Small intestine (tissue), 7 donors: ENCODE measurements at regions not wholly inside any gene's neighbourhood (a gene's known extent, or its start where the extent isn't known, plus 50 kb on each side); places are given as distances from the start of the nearest gene placed in this dataset.
A peak's percentile ranks its signal among the peaks of the same experiment; 100 is the strongest.
"Not testable (repeated sequence)": the region's sequence is repeated elsewhere in the genome, so short reads cannot be mapped to it uniquely, and the experiment has no call there.

Experiments used
- DNase-seq, 2 donors: peaks; one replicate each; pipeline versions ENCODE4 v3.0.0 to v3.0.0-alpha.2; 2013
- FAIRE-seq: peaks from 2 replicates; lab custom pipeline; 2012; peaks lifted over from hg19 to GRCh38; lab: Jason Lieb, UNC
- H3K27ac ChIP-seq, 3 donors: one replicate each; pipeline ENCODE4 v1.5.1; 2013; ENCODE audit warnings: low read length in 2 of 3, mild to moderate bottlenecking in 2 of 3, control low read depth in 1 of 3, inconsistent platforms in 1 of 3, low read depth in 1 of 3, moderate library complexity in 1 of 3
- H3K27me3 ChIP-seq, 3 donors: one replicate each; pipeline ENCODE4 v1.6.1; 2013; ENCODE audit warnings: low read length in 3 of 3, inconsistent platforms in 1 of 3; ENCODE audit not compliant: control insufficient read depth in 3 of 3, insufficient read depth in 3 of 3
- H3K36me3 ChIP-seq, 3 donors: one replicate each; pipeline ENCODE4 v1.6.1; 2013; ENCODE audit warnings: low read length in 3 of 3, inconsistent platforms in 1 of 3, low read depth in 1 of 3, mild to moderate bottlenecking in 1 of 3, moderate library complexity in 1 of 3; ENCODE audit not compliant: control insufficient read depth in 3 of 3, insufficient read depth in 2 of 3
- H3K4me1 ChIP-seq, 3 donors: one replicate each; pipeline ENCODE4 v1.6.1; 2013; ENCODE audit warnings: low read length in 2 of 3, inconsistent platforms in 1 of 3, low read depth in 1 of 3, mild to moderate bottlenecking in 1 of 3, moderate library complexity in 1 of 3; ENCODE audit not compliant: control insufficient read depth in 3 of 3, insufficient read depth in 2 of 3
- H3K4me3 ChIP-seq, 3 donors: one replicate each; pipeline ENCODE4 v1.5.1; 2013; ENCODE audit warnings: low read length in 3 of 3, control low read depth in 1 of 3, inconsistent platforms in 1 of 3, low read depth in 1 of 3, mild to moderate bottlenecking in 1 of 3, moderate library complexity in 1 of 3
- H3K9me3 ChIP-seq, 2 donors: one replicate each; pipeline ENCODE4 v1.6.1; 2013; ENCODE audit warnings: low read depth in 1 of 2, low read length in 1 of 2; ENCODE audit not compliant: control insufficient read depth in 2 of 2, insufficient read depth in 1 of 2
- WGBS, 3 donors: extraction: QIAGEN DNeasy Blood & Tissue Kit; methylation state at CpG; one replicate each; pipeline ENCODE4 v1.1.7; 2013; 5-methylcytosine and 5-hydroxymethylcytosine counted together
- donor health status: healthy with polysubstance abuse.
- donor health status: control.
- donor health status: control.
- donor health status: Bipolar disorder and iron deficiency.
- donor health status: healthy.

DNA sequence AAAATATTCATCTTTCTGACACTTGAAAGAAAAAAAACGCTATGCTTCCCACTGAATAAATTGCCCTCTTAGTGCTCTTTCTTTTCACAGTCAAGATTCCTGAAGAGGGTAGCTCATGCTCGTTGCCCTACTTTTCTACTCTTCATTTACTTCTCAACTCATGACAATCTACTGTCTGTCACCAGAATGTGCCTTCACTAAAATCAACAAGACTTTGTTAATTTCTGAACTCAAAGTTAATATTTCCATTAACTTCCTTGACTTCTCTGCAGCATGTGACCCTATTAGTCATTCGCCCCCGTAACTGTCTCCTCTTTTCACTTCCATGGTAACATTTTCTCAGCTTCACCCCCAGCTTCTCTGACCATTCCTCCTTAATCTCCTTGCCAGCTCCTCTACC lies 98.9 kb upstream of the MAPRE2 start:
- H3K4me3 ChIP-seq, result no peak overlapping the region
- H3K4me1 ChIP-seq, result no peaks in the 10 kb centered on the region
- 69 to 78% (median 76%) methylated on average over 4 of the region's 4 CpGs for WGBS, 3 donors
- no peaks in the 10 kb centered on the region for H3K27me3 ChIP-seq
- H3K27ac ChIP-seq, result no peak overlapping the region
- DNase-seq, result no peak
- H3K9me3 ChIP-seq, result no peaks in the 10 kb centered on the region
- FAIRE-seq, result no peak
- no peaks in the 10 kb centered on the region for H3K36me3 ChIP-seq

DNA sequence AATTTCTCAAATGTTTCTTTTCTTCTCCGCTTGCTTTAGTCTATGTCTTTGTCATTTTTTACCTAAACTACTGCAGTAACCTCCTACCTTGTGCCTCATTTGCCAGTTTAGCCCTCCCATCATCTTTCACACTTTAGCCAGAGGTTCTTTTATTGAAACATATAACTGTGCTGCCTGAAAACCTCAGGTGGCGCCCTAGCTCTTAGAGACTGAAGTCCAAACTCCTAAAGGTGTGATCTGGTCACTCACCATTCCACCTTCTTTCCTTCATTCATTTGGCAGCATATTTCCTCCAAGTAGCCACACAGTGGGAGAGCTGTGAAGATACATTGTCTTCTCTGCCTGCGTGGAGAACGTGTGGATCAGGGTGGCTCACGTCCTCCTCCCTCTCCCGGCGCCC lies 98.2 kb upstream of the MAPRE2 start:
- Histone ChIP-seq H3K27me3 (no peaks in the 10 kb centered on the region), H3K36me3 (no peaks in the 10 kb centered on the region), H3K4me3 (no peak overlapping the region), H3K27ac (no peak overlapping the region), H3K9me3 (no peaks in the 10 kb centered on the region), H3K4me1 (no peaks in the 10 kb centered on the region)
- 74 to 85% (median 79%) methylated on average over 7 of the region's 7 CpGs for WGBS, 3 donors
- no peak for FAIRE-seq
- peak in 1 of 2 donors; percentile 48 for DNase-seq

DNA sequence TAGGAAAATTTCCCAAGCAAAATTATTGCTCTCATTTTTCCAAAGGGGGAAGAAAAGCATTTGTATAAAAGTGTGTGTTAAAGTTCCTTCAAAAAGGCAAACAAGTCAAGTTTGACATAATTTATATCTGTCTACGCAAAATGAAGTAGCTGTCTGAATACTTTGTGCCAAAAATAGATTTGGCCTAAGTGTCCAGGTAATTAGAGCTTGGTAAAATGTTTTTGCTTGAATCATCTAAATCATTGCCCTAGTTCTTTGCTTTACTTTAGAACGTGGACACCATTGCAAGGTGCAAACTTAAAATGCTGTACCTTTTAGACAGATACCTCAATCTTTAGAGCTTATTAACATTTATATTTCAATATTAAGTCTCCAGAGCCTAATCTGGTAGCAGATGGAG lies 97.6 kb upstream of the MAPRE2 start:
- Histone ChIP-seq H3K27ac (no peak overlapping the region), H3K4me1 (no peaks in the 10 kb centered on the region), H3K4me3 (no peak overlapping the region), H3K36me3 (no peaks in the 10 kb centered on the region), H3K27me3 (no peaks in the 10 kb centered on the region), H3K9me3 (no peaks in the 10 kb centered on the region)
- 79 to 90% (median 88%) methylated on average over 2 of the region's 2 CpGs for WGBS, 3 donors
- no peak for FAIRE-seq
- DNase-seq, result no peak

DNA sequence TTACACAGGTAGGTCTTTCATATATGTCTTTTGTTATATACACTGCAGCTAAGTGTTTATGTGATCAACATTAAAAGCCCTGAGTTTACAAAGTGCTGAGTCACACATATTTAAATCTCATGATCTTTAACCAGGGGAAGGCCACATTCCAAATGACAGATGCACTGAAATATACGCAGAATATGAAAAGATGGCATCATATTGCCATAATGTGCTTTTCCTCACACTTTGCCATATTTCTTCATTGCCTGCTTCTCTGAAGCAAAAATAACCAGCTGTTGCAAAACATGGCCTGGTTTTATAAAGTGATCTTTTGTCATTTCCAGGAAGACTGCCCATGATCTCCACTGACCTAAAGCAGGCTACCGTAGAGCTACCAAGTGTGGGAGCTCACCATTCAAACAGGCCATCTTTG lies 93.5 kb upstream of the MAPRE2 start:
- DNase-seq (no peak), FAIRE-seq (no peak)
- Histone ChIP-seq H3K4me3 (no peak overlapping the region), H3K36me3 (no peaks in the 10 kb centered on the region), H3K9me3 (no peaks in the 10 kb centered on the region), H3K4me1 (no peaks in the 10 kb centered on the region), H3K27ac (no peak overlapping the region), H3K27me3 (no peaks in the 10 kb centered on the region)
- 55 to 80% (median 71%) methylated on average over 2 of the region's 2 CpGs for WGBS, 3 donors

DNA sequence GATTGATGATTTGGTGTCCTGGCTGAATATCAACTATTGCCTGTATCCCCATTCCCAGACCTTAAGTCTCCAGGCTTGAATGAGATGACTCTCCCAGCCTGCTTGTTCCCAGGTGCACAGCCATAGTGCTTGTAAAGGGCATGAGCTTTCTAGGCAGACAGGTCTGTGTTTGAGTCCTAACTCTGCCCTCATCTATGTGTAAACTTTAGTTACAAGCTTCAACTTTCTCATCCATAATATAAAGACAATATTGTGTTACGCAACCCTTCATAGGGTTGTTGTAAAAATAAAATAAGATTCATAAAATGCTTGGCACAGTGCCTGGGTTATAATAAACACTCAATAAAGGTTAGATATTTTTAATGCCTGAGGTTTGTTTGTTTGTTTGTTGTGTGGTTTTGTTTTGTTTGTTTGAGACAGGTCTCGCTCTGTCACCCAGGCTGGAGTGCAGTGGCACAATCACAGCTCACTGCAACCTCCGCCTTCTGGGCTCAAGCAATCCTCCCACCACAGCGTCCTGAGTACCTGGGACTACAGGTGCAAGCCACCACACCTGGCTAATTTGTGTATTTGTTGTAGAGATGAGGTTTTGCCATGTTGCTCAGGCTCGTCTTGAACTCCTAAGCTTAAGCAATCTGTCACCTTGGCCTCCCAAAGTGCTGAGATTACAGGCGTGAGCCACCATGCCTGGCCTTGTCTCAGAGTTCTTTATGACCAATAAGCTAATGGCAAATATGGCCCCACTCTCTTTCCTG lies 89.4 kb upstream of the MAPRE2 start:
- Histone ChIP-seq H3K27me3 (no peaks in the 10 kb centered on the region), H3K4me1 (no peaks in the 10 kb centered on the region), H3K36me3 (no peaks in the 10 kb centered on the region), H3K27ac (no peak overlapping the region), H3K4me3 (no peak overlapping the region), H3K9me3 (no peaks in the 10 kb centered on the region)
- no peak for FAIRE-seq
- peak in 1 of 2 donors; percentile 17 for DNase-seq
- 45 to 69% (median 46%) methylated on average over 6 of the region's 6 CpGs for WGBS, 3 donors

DNA sequence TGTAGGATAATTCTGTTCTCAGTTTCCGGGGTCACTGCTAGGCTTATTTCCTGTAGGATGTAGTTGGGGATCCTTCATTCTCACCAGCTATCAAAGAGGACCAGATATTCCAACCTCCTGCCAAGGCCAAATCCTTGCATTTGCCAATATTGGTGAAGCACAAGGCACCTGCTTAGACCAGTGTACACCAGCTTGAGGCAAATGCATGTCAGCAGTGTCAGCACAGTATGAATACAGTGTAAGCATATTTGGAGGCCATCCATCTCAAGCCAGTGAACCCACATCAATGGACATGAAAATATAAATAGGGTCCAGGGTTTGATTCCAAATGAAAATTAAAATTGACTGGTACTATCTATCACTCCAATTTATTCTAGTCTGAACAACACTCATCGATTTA lies 88.0 kb upstream of the MAPRE2 start:
- Histone ChIP-seq H3K27me3 (no peaks in the 10 kb centered on the region), H3K4me1 (peaks cover 0 to 7% (median 0%) of the 10 kb centered on the region in 3 donors), H3K36me3 (no peaks in the 10 kb centered on the region), H3K27ac (no peak overlapping the region), H3K9me3 (no peaks in the 10 kb centered on the region), H3K4me3 (no peak overlapping the region)
- FAIRE-seq (no peak), DNase-seq (no peak)
- 82 to 88% (median 86%) methylated on average over 2 of the region's 2 CpGs for WGBS, 3 donors

DNA sequence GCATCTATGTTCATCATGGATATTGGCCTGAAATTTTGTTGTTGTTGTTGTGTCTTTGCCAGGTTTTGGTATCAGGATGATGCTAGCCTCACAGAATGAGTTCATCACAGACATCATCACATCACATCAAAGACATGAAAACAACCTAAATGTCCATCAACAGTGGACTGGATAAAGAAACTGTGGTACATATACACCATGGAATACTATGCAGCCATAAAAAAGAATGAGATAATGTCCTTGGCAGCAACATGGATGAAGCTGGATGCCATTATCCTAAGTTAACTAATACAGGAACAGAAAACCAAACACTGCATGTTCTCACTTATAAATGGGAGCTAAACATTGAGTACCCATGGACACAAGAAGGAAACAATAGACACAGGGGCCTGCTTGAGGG lies 85.7 kb upstream of the MAPRE2 start:
- FAIRE-seq, result not testable (repeated sequence)

DNA sequence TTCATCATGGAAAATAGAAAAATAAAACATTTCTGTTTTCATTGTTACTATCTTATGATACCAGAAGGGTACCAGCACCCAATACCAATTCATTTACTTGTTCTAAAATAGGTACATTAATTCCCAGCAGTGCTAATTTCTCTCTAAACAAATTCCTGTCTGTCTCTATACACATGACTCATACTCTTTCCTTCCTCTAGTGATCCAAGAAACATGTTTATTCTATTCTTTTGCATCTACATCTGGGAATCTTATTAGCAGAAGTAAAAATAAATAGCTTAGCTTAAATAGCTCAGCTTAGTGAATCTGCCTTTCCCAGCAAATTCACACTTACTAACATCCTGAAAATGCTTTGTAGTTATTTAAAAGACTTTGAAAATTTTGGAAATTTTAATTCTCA lies 84.5 kb upstream of the MAPRE2 start:
- Histone ChIP-seq H3K4me3 (no peak overlapping the region), H3K36me3 (no peaks in the 10 kb centered on the region), H3K27me3 (no peaks in the 10 kb centered on the region), H3K4me1 (peaks cover 0 to 7% (median 4%) of the 10 kb centered on the region in 3 donors), H3K9me3 (no peaks in the 10 kb centered on the region), H3K27ac (no peak overlapping the region)
- FAIRE-seq (no peak), DNase-seq (no peak)

More for the DNA sequence above, 85.7 kb upstream of the MAPRE2 start:
- H3K9me3 ChIP-seq, DNase-seq, H3K4me3 ChIP-seq, H3K36me3 ChIP-seq, H3K27ac ChIP-seq, H3K4me1 ChIP-seq, H3K27me3 ChIP-seq: not testable (repeated sequence)
